WTC11 (cell line): ENCODE measurements at regions not wholly inside any gene's neighbourhood (a gene's known extent, or its start where the extent isn't known, plus 50 kb on each side); places are given as distances from the start of the nearest gene placed in this dataset.
A peak's percentile ranks its signal among the peaks of the same experiment; 100 is the strongest.

ENCODE experiments used
- ATAC-seq: fragments of 200-7000 bp; cut with Tn5 transposase; 2 replicates; pipeline ENCODE4 v1.10.0; 2021; ENCODE audit warnings: mild to moderate bottlenecking, moderate library complexity
- CTCF ChIA-PET: fragments of 300-600 bp; sonication (Branson Sonifier 250); formaldehyde crosslinking; loops from one replicate; lab custom pipeline; 2021; ENCODE audit warnings: antibody characterized with exemption; lab: Charles Lee
- POLR2A ChIA-PET: fragments of 350-600 bp; sonication (Branson Sonifier 250); formaldehyde crosslinking; loops from one replicate; lab custom pipeline; 2021; ENCODE audit warnings: antibody characterized with exemption; lab: Charles Lee
- DNase-seq: peaks from one replicate; pipeline ENCODE4 v3.0.0; 2021; ENCODE audit warnings: low spot score
- H3K27ac Mint-ChIP-seq: 2 replicates; pipeline ENCODE4 v1.8.0; 2021; ENCODE audit warnings: mixed read lengths
- H3K27me3 Mint-ChIP-seq: 2 replicates; pipeline ENCODE4 v1.8.0; 2021; ENCODE audit warnings: low read depth, mild to moderate bottlenecking, moderate library complexity, mixed read lengths
- H3K36me3 Mint-ChIP-seq: 2 replicates; pipeline ENCODE4 v1.8.0; 2021; ENCODE audit warnings: mixed read lengths
- H3K4me1 Mint-ChIP-seq: 2 replicates; pipeline ENCODE4 v1.8.0; 2022; ENCODE audit warnings: mixed read lengths
- H3K4me3 Mint-ChIP-seq: 2 replicates; pipeline ENCODE4 v1.8.0; 2021; ENCODE audit warnings: mild to moderate bottlenecking, moderate library complexity, mixed read lengths
- H3K9me3 Mint-ChIP-seq: 2 replicates; pipeline ENCODE4 v1.8.0; 2021; ENCODE audit warnings: mixed read lengths
- EMX1 ChIP-seq: fragments of 250-450 bp; sonication (Bioruptor Pico); IDR thresholded peaks from 2 replicates; pipeline ENCODE4 v1.8.0; 2021; ENCODE audit warnings: mild to moderate bottlenecking
- ESRRA ChIP-seq: sonication (generic); formaldehyde crosslinking; IDR thresholded peaks from 2 replicates; pipeline ENCODE4 v1.8.1; 2022; ENCODE audit warnings: mild to moderate bottlenecking, missing genetic modification reagents, borderline replicate concordance
- FOXJ3 ChIP-seq: sonication (generic); formaldehyde crosslinking; IDR thresholded peaks from 2 replicates; pipeline ENCODE4 v1.9.0; 2021; ENCODE audit warnings: missing genetic modification reagents, mild to moderate bottlenecking, borderline replicate concordance
- JAZF1 ChIP-seq: fragments of 250-450 bp; sonication (Bioruptor Pico); IDR thresholded peaks from 2 replicates; pipeline ENCODE4 v1.9.0; 2021; ENCODE audit warnings: moderate library complexity, mild to moderate bottlenecking, inconsistent platforms
- NFE2L1 ChIP-seq: sonication (generic); formaldehyde crosslinking; IDR thresholded peaks from 2 replicates; pipeline ENCODE4 v1.8.1; 2023; ENCODE audit warnings: missing genetic modification reagents
- SOX15 ChIP-seq: fragments of 250-450 bp; sonication (Bioruptor Pico); IDR thresholded peaks from 2 replicates; pipeline ENCODE4 v1.9.0; 2021; ENCODE audit warnings: mild to moderate bottlenecking
- SP1 ChIP-seq: sonication (generic); formaldehyde crosslinking; conservative IDR thresholded peaks from 2 replicates; pipeline ENCODE4 v1.8.1; 2022; ENCODE audit warnings: missing genetic modification reagents
- ZNF396 ChIP-seq: fragments of 250-450 bp; sonication (Bioruptor Pico); IDR thresholded peaks from 2 replicates; pipeline ENCODE4 v1.8.0; 2021; ENCODE audit warnings: mild to moderate bottlenecking, moderate library complexity, borderline replicate concordance
- ZNF423 ChIP-seq: fragments of 250-450 bp; sonication (Bioruptor Pico); IDR thresholded peaks from 2 replicates; pipeline ENCODE4 v2.1.2; 2022; ENCODE audit warnings: mild to moderate bottlenecking, moderate library complexity
- TF ChIP-seq, protein P1 (sequence below): fragments of 200-600 bp; IDR thresholded peaks from 2 replicates; pipeline ENCODE4 v1.8.0; 2022; ENCODE audit warnings: antibody characterized with exemption
- TF ChIP-seq, protein P2 (sequence below): fragments of 250-450 bp; sonication (Bioruptor Pico); IDR thresholded peaks from 2 replicates; pipeline ENCODE4 v2.1.2; 2022; ENCODE audit warnings: mild to moderate bottlenecking, moderate library complexity
- TF ChIP-seq, protein P3 (sequence below): fragments of 250-450 bp; sonication (Bioruptor Pico); IDR thresholded peaks from 2 replicates; pipeline ENCODE4 v1.8.0; 2021; ENCODE audit warnings: mild to moderate bottlenecking
- TF ChIP-seq, protein P4 (sequence below): sonication (generic); formaldehyde crosslinking; IDR thresholded peaks from 2 replicates; pipeline ENCODE4 v1.8.1; 2023; ENCODE audit warnings: mild to moderate bottlenecking, missing genetic modification reagents, moderate library complexity
- TF ChIP-seq, protein P5 (sequence below): sonication (generic); formaldehyde crosslinking; IDR thresholded peaks from 2 replicates; pipeline ENCODE4 v1.8.0; 2023; ENCODE audit warnings: mild to moderate bottlenecking, missing genetic modification reagents
- TF ChIP-seq, protein P6 (sequence below): fragments of 250-450 bp; sonication (Bioruptor Pico); IDR thresholded peaks from 2 replicates; pipeline ENCODE4 v1.9.0; 2021; ENCODE audit warnings: mild to moderate bottlenecking
- TF ChIP-seq, protein P7 (sequence below): fragments of 250-450 bp; sonication (Bioruptor Pico); conservative IDR thresholded peaks from 2 replicates; pipeline ENCODE4 v1.9.0; 2021; ENCODE audit warnings: mild to moderate bottlenecking

DNA sequence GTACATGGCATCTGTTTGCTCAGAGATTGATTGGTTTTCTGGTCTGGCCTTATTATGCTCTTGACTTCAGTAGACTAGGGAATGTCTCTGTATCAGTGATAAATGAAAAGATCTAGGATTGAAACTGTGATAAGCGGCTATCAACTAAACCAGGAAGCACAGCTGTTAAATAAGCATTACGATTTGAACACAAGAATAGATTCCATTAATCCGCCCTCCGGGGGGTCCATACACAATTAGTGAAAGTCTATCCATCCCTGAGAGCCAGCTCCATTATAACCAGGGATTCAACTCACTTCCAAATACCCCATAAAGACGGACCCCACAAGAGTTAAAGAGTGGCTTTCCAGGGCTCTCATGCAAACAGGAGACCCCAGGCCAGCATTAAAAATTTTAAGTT, 279.0 kb downstream of the GRIN2B start:
- H3K4me3 Mint-ChIP-seq = no peak overlapping the region
- TF ChIP-seq, protein P1, sequence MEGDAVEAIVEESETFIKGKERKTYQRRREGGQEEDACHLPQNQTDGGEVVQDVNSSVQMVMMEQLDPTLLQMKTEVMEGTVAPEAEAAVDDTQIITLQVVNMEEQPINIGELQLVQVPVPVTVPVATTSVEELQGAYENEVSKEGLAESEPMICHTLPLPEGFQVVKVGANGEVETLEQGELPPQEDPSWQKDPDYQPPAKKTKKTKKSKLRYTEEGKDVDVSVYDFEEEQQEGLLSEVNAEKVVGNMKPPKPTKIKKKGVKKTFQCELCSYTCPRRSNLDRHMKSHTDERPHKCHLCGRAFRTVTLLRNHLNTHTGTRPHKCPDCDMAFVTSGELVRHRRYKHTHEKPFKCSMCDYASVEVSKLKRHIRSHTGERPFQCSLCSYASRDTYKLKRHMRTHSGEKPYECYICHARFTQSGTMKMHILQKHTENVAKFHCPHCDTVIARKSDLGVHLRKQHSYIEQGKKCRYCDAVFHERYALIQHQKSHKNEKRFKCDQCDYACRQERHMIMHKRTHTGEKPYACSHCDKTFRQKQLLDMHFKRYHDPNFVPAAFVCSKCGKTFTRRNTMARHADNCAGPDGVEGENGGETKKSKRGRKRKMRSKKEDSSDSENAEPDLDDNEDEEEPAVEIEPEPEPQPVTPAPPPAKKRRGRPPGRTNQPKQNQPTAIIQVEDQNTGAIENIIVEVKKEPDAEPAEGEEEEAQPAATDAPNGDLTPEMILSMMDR = no peak
- TF ChIP-seq, protein P2, sequence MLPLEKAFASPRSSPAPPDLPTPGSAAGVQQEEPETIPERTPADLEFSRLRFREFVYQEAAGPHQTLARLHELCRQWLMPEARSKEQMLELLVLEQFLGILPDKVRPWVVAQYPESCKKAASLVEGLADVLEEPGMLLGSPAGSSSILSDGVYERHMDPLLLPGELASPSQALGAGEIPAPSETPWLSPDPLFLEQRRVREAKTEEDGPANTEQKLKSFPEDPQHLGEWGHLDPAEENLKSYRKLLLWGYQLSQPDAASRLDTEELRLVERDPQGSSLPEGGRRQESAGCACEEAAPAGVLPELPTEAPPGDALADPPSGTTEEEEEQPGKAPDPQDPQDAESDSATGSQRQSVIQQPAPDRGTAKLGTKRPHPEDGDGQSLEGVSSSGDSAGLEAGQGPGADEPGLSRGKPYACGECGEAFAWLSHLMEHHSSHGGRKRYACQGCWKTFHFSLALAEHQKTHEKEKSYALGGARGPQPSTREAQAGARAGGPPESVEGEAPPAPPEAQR (CRISPR knock-in tag) = no peak
- TF ChIP-seq SP1 (CRISPR knock-in tag) = no peak
- TF ChIP-seq ESRRA (CRISPR knock-in tag) = no peak
- TF ChIP-seq, protein P3, sequence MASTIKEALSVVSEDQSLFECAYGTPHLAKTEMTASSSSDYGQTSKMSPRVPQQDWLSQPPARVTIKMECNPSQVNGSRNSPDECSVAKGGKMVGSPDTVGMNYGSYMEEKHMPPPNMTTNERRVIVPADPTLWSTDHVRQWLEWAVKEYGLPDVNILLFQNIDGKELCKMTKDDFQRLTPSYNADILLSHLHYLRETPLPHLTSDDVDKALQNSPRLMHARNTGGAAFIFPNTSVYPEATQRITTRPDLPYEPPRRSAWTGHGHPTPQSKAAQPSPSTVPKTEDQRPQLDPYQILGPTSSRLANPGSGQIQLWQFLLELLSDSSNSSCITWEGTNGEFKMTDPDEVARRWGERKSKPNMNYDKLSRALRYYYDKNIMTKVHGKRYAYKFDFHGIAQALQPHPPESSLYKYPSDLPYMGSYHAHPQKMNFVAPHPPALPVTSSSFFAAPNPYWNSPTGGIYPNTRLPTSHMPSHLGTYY (CRISPR knock-in tag) = no peak
- TF ChIP-seq, protein P4, sequence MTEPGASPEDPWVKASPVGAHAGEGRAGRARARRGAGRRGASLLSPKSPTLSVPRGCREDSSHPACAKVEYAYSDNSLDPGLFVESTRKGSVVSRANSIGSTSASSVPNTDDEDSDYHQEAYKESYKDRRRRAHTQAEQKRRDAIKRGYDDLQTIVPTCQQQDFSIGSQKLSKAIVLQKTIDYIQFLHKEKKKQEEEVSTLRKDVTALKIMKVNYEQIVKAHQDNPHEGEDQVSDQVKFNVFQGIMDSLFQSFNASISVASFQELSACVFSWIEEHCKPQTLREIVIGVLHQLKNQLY (CRISPR knock-in tag) = no peak
- TF ChIP-seq NFE2L1 = no peak
- TF ChIP-seq, protein P5, sequence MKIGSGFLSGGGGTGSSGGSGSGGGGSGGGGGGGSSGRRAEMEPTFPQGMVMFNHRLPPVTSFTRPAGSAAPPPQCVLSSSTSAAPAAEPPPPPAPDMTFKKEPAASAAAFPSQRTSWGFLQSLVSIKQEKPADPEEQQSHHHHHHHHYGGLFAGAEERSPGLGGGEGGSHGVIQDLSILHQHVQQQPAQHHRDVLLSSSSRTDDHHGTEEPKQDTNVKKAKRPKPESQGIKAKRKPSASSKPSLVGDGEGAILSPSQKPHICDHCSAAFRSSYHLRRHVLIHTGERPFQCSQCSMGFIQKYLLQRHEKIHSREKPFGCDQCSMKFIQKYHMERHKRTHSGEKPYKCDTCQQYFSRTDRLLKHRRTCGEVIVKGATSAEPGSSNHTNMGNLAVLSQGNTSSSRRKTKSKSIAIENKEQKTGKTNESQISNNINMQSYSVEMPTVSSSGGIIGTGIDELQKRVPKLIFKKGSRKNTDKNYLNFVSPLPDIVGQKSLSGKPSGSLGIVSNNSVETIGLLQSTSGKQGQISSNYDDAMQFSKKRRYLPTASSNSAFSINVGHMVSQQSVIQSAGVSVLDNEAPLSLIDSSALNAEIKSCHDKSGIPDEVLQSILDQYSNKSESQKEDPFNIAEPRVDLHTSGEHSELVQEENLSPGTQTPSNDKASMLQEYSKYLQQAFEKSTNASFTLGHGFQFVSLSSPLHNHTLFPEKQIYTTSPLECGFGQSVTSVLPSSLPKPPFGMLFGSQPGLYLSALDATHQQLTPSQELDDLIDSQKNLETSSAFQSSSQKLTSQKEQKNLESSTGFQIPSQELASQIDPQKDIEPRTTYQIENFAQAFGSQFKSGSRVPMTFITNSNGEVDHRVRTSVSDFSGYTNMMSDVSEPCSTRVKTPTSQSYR (CRISPR knock-in tag) = no peak
- TF ChIP-seq ZNF423 = no peak
- TF ChIP-seq EMX1 = no peak
- TF ChIP-seq SOX15 (CRISPR knock-in tag) = no peak
- no peak for TF ChIP-seq JAZF1 (CRISPR knock-in tag)
- TF ChIP-seq, protein P6, sequence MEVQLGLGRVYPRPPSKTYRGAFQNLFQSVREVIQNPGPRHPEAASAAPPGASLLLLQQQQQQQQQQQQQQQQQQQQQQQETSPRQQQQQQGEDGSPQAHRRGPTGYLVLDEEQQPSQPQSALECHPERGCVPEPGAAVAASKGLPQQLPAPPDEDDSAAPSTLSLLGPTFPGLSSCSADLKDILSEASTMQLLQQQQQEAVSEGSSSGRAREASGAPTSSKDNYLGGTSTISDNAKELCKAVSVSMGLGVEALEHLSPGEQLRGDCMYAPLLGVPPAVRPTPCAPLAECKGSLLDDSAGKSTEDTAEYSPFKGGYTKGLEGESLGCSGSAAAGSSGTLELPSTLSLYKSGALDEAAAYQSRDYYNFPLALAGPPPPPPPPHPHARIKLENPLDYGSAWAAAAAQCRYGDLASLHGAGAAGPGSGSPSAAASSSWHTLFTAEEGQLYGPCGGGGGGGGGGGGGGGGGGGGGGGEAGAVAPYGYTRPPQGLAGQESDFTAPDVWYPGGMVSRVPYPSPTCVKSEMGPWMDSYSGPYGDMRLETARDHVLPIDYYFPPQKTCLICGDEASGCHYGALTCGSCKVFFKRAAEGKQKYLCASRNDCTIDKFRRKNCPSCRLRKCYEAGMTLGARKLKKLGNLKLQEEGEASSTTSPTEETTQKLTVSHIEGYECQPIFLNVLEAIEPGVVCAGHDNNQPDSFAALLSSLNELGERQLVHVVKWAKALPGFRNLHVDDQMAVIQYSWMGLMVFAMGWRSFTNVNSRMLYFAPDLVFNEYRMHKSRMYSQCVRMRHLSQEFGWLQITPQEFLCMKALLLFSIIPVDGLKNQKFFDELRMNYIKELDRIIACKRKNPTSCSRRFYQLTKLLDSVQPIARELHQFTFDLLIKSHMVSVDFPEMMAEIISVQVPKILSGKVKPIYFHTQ = no peak
- TF ChIP-seq, all 79 proteins: peak for 0
- ChIA-PET POLR2A (no interaction called here), CTCF (interaction anchor here (0.6 to 1.1 kb wide), 3 partner anchors 436 to 447 kb away, joined by 3 to 5 read pairs (median 3); no protein-coding TSS in a partner anchor)
- no peak overlapping the region for H3K27ac Mint-ChIP-seq
- no peaks in the 10 kb centered on the region for H3K9me3 Mint-ChIP-seq
- no peaks in the 10 kb centered on the region for H3K36me3 Mint-ChIP-seq
- no peak for DNase-seq
- no peaks in the 10 kb centered on the region; the same call in 1 of the 2 replicates for H3K27me3 Mint-ChIP-seq
- ATAC-seq = no peak
- H3K4me1 Mint-ChIP-seq = peaks cover 20% of the 10 kb centered on the region

DNA sequence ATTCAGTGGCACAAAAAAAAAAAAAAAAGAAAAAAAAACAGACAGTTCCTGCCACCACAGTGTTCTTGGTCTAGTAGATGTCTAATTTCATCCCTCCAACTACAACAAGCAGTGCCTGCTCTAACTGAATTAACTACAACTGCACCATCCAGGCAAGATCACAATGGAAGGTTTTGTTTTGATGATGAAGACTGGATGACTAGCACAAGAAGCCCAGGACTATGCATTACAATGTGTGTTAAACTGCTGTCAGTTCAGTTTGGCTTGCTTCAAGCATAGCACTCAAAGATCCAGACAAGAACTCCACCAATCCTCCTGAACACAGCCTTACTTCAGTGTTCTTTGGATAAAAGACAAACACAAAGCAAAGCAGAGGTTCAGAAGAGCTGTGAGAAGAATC, 279.9 kb downstream of the GRIN2B start:
- Mint-ChIP-seq H3K27me3 (no peaks in the 10 kb centered on the region; the same call in 1 of the 2 replicates), H3K27ac (no peak overlapping the region), H3K4me1 (peaks cover 20% of the 10 kb centered on the region), H3K36me3 (no peaks in the 10 kb centered on the region), H3K9me3 (no peaks in the 10 kb centered on the region), H3K4me3 (no peak overlapping the region)
- ChIA-PET CTCF (interaction anchor here (0.6 kb wide), 1 partner anchor 439 kb away, joined by 5 read pairs; no protein-coding TSS in a partner anchor), POLR2A (no interaction called here)
- TF ChIP-seq FOXJ3 (CRISPR knock-in tag) = no peak
- TF ChIP-seq, protein P7, sequence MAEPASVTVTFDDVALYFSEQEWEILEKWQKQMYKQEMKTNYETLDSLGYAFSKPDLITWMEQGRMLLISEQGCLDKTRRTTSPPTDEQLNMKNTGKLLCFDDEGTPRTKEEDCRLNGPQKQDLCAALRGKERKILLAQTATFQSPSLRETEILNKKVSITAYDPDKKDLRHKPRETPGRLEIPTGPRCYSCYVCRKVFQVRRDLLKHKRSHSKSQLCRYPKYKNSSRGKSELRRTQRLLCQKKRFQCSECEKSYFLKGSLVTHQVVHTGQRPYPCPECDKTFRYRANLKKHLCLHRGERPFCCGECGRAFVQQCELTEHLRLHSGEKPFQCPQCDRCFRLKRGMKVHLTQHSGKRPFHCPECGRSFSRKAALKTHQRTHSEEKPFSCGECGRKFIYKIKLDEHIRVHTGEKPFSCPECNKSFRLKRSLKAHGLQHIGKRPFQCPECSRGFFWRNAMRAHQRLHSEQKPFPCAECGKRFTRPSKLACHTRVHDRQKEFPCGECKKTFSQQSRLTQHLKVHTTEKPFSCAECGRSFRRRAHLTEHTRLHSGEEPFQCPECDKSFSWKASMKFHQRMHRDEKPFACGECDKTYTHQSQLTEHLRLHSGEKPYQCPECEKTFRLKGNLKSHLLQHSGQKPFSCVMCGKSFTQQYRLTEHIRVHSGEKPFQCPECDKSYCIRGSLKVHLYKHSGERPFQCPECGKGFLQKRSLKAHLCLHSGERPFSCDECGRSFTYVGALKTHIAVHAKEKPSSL = no peak
- TF ChIP-seq ZNF396 (CRISPR knock-in tag) = no peak
- peak; percentile 58 for ATAC-seq
- no peak for DNase-seq
